ENCODE measurements at regions not wholly inside any gene's neighbourhood (a gene's known extent, or its start where the extent isn't known, plus 50 kb on each side); places are given as distances from the start of the nearest gene placed in this dataset.
A peak's percentile ranks its signal among the peaks of the same experiment; 100 is the strongest.

- intact Hi-C loops (cut with micrococcal nuclease; ENCODE audit: unreplicated experiment): loop anchor here (1.0 to 5.0 kb wide), 4 partner anchors 51 to 966 kb away; no protein-coding TSS in a partner anchor
Measured at GRCh38 chr1:34597877-34598514, 156.9 kb upstream of the GJB5 start.

DNA sequence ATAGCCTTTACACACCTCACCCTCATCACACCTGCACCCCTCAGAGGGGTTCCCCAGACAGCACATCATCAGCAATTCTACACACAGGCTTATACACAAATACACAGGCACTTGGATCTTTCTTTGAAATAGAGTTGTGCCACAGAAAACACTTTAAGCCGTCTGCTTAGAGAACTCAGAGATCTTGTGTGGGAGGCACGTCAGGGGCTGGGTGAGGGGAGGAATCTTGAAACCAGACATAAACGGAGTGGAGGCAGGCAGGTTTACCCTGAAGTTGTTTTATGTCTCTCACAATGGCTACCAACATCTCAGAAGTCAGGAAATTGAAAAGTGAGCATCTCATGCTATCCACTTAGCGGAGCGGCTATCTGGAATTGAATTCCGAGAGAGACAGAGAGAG is 151.9 kb upstream of the GJB5 start:
- Mint-ChIP-seq H3K9me3 (ENCODE audit: unreplicated experiment) (no peaks in the 10 kb centered on the region), H3K4me1 (ENCODE audit: low read depth, unreplicated experiment) (no peaks in the 10 kb centered on the region), H3K27me3 (ENCODE audit: insufficient read depth, unreplicated experiment) (peaks cover 3% of the 10 kb centered on the region), H3K4me3 (ENCODE audit: unreplicated experiment) (no peak overlapping the region), H3K27ac (ENCODE audit: unreplicated experiment) (no peak overlapping the region), H3K36me3 (ENCODE audit: insufficient read depth, unreplicated experiment) (no peaks in the 10 kb centered on the region)
- ChIA-PET CTCF (no interaction called here), POLR2A (no interaction called here)
- Histone ChIP-seq H3K4me3 (ENCODE audit: low read depth, low read length) (no peak overlapping the region), H3K9me3 (no peaks in the 10 kb centered on the region), H3K36me3 (ENCODE audit: control insufficient read depth, insufficient read depth, low read length) (no peaks in the 10 kb centered on the region), H3K27me3 (replicated peaks; ENCODE audit: control insufficient read depth, insufficient read depth, low read length) (no peaks in the 10 kb centered on the region), H3K4me1 (no peaks in the 10 kb centered on the region)
- no peak for DNase-seq
- no TSS peak for BruUV-seq (replicated peaks)
- intact Hi-C loops (cut with micrococcal nuclease; ENCODE audit: unreplicated experiment): no loop called here
- TF ChIP-seq CTCF (IDR thresholded peaks at IDR 0.05; ENCODE audit: insufficient read depth in 1 of 2, low read depth in 1 of 2, low read length in 1 of 2, severe bottlenecking in 1 of 2, unreplicated experiment in 1 of 2): no peak

More at GRCh38 chr1:34597877-34598514, 156.9 kb upstream of the GJB5 start:
- TF ChIP-seq CTCF (IDR thresholded peaks at IDR 0.05; ENCODE audit: insufficient read depth in 1 of 2, low read depth in 1 of 2, low read length in 1 of 2, severe bottlenecking in 1 of 2, unreplicated experiment in 1 of 2): peak; percentile 72 to 77
- Mint-ChIP-seq H3K27me3 (ENCODE audit: insufficient read depth, unreplicated experiment) (peaks cover 6% of the 10 kb centered on the region), H3K9me3 (ENCODE audit: unreplicated experiment) (no peaks in the 10 kb centered on the region), H3K4me1 (ENCODE audit: low read depth, unreplicated experiment) (no peaks in the 10 kb centered on the region), H3K36me3 (ENCODE audit: insufficient read depth, unreplicated experiment) (no peaks in the 10 kb centered on the region), H3K27ac (ENCODE audit: unreplicated experiment) (no peak overlapping the region), H3K4me3 (ENCODE audit: unreplicated experiment) (no peak overlapping the region)
- H3K9me3 ChIP-seq: no peaks in the 10 kb centered on the region
- H3K4me1 ChIP-seq: no peaks in the 10 kb centered on the region
- no peaks in the 10 kb centered on the region for H3K27me3 ChIP-seq (replicated peaks; ENCODE audit: control insufficient read depth, insufficient read depth, low read length)
- POLR2A ChIA-PET: no interaction called here
- CTCF ChIA-PET: interaction anchor here (0.8 kb wide), 1 partner anchor 965 kb away, joined by 3 read pairs; no protein-coding TSS in a partner anchor
- BruUV-seq (replicated peaks): no TSS peak
- DNase-seq: peak; percentile 58 to 73
- H3K4me3 ChIP-seq (ENCODE audit: low read depth, low read length): no peak overlapping the region
- no peaks in the 10 kb centered on the region for H3K36me3 ChIP-seq (ENCODE audit: control insufficient read depth, insufficient read depth, low read length)

GRCh38 chr1:34603594-34603993 is 151.3 kb upstream of the GJB5 start:
- peaks cover 8% of the 10 kb centered on the region for H3K27me3 Mint-ChIP-seq (ENCODE audit: insufficient read depth, unreplicated experiment)
- ChIA-PET CTCF (no interaction called here), POLR2A (no interaction called here)
- no peaks in the 10 kb centered on the region for H3K36me3 Mint-ChIP-seq (ENCODE audit: insufficient read depth, unreplicated experiment)
- BruUV-seq (replicated peaks): no TSS peak
- Histone ChIP-seq H3K36me3 (ENCODE audit: control insufficient read depth, insufficient read depth, low read length) (no peaks in the 10 kb centered on the region), H3K27me3 (replicated peaks; ENCODE audit: control insufficient read depth, insufficient read depth, low read length) (no peaks in the 10 kb centered on the region), H3K4me3 (ENCODE audit: low read depth, low read length) (no peak overlapping the region), H3K4me1 (no peaks in the 10 kb centered on the region), H3K9me3 (no peaks in the 10 kb centered on the region)
- H3K4me3 Mint-ChIP-seq (ENCODE audit: unreplicated experiment): no peak overlapping the region
- no peak for DNase-seq
- H3K4me1 Mint-ChIP-seq (ENCODE audit: low read depth, unreplicated experiment): no peaks in the 10 kb centered on the region
- no peak for TF ChIP-seq CTCF (IDR thresholded peaks at IDR 0.05; ENCODE audit: insufficient read depth in 1 of 2, low read depth in 1 of 2, low read length in 1 of 2, severe bottlenecking in 1 of 2, unreplicated experiment in 1 of 2)
- H3K9me3 Mint-ChIP-seq (ENCODE audit: unreplicated experiment): no peaks in the 10 kb centered on the region
- intact Hi-C loops (cut with micrococcal nuclease; ENCODE audit: unreplicated experiment): no loop called here
- no peak overlapping the region for H3K27ac Mint-ChIP-seq (ENCODE audit: unreplicated experiment)
